Parathyroid adenoma (tissue), 2 donors: ENCODE measurements at regions not wholly inside any gene's neighbourhood (a gene's known extent, or its start where the extent isn't known, plus 50 kb on each side); places are given as distances from the start of the nearest gene placed in this dataset.

Experiments used
- H2AFZ ChIP-seq: fragments of 300-600 bp; sonication (generic); one replicate; pipeline ENCODE4 v1.7.0; 2017; ENCODE audit warnings: antibody characterized with exemption, mild to moderate bottlenecking
- H3K27ac ChIP-seq: fragments of 300-600 bp; sonication (generic); one replicate; pipeline ENCODE4 v1.7.0; 2017
- H3K27me3 ChIP-seq: fragments of 300-600 bp; sonication (generic); one replicate; pipeline ENCODE4 v1.7.0; 2017; ENCODE audit warnings: low read length; ENCODE audit not compliant: control insufficient read depth, insufficient read depth
- H3K36me3 ChIP-seq: fragments of 300-600 bp; sonication (generic); one replicate; pipeline ENCODE4 v1.7.0; 2017; ENCODE audit warnings: low read length; ENCODE audit not compliant: control insufficient read depth, insufficient read depth
- H3K4me1 ChIP-seq: fragments of 300-600 bp; sonication (generic); one replicate; pipeline ENCODE4 v1.7.0; 2017; ENCODE audit warnings: control low read depth
- H3K4me2 ChIP-seq: fragments of 300-600 bp; sonication (generic); one replicate; pipeline ENCODE4 v1.7.0; 2017; ENCODE audit warnings: low read length
- H3K4me3 ChIP-seq: fragments of 300-600 bp; sonication (generic); one replicate; pipeline ENCODE4 v1.7.0; 2017; ENCODE audit warnings: low read depth, low read length
- H3K79me2 ChIP-seq: fragments of 300-600 bp; sonication (generic); one replicate; pipeline ENCODE4 v1.7.0; 2017; ENCODE audit warnings: control low read depth
- H3K9ac ChIP-seq: fragments of 300-600 bp; sonication (generic); one replicate; pipeline ENCODE4 v1.7.0; 2017; ENCODE audit warnings: mild to moderate bottlenecking
- H3K9me3 ChIP-seq: fragments of 300-600 bp; sonication (generic); one replicate; pipeline ENCODE4 v1.7.0; 2017; ENCODE audit warnings: low read length; ENCODE audit not compliant: control insufficient read depth
- TF ChIP-seq, protein P1 (sequence below): fragments of 300-600 bp; sonication (generic); IDR thresholded peaks from one replicate; pipeline ENCODE4 v1.7.0; 2017; ENCODE audit warnings: antibody characterized with exemption, mild to moderate bottlenecking
- donor health status: primary hyperparathyroidism.

- Histone ChIP-seq H3K4me2 (no peak overlapping the region), H2AFZ (no peak overlapping the region), H3K36me3 (no peaks in the 10 kb centered on the region), H3K4me1 (no peaks in the 10 kb centered on the region), H3K9me3 (no peaks in the 10 kb centered on the region), H3K9ac (no peak overlapping the region), H3K27ac (no peak overlapping the region), H3K79me2 (no peaks in the 10 kb centered on the region), H3K27me3 (no peaks in the 10 kb centered on the region), H3K4me3 (no peak overlapping the region)
- TF ChIP-seq, protein P1, sequence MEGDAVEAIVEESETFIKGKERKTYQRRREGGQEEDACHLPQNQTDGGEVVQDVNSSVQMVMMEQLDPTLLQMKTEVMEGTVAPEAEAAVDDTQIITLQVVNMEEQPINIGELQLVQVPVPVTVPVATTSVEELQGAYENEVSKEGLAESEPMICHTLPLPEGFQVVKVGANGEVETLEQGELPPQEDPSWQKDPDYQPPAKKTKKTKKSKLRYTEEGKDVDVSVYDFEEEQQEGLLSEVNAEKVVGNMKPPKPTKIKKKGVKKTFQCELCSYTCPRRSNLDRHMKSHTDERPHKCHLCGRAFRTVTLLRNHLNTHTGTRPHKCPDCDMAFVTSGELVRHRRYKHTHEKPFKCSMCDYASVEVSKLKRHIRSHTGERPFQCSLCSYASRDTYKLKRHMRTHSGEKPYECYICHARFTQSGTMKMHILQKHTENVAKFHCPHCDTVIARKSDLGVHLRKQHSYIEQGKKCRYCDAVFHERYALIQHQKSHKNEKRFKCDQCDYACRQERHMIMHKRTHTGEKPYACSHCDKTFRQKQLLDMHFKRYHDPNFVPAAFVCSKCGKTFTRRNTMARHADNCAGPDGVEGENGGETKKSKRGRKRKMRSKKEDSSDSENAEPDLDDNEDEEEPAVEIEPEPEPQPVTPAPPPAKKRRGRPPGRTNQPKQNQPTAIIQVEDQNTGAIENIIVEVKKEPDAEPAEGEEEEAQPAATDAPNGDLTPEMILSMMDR, result no peak
Measured at GRCh38 chr11:45027312-45027711, 76.6 kb upstream of the TP53I11 start.

DNA sequence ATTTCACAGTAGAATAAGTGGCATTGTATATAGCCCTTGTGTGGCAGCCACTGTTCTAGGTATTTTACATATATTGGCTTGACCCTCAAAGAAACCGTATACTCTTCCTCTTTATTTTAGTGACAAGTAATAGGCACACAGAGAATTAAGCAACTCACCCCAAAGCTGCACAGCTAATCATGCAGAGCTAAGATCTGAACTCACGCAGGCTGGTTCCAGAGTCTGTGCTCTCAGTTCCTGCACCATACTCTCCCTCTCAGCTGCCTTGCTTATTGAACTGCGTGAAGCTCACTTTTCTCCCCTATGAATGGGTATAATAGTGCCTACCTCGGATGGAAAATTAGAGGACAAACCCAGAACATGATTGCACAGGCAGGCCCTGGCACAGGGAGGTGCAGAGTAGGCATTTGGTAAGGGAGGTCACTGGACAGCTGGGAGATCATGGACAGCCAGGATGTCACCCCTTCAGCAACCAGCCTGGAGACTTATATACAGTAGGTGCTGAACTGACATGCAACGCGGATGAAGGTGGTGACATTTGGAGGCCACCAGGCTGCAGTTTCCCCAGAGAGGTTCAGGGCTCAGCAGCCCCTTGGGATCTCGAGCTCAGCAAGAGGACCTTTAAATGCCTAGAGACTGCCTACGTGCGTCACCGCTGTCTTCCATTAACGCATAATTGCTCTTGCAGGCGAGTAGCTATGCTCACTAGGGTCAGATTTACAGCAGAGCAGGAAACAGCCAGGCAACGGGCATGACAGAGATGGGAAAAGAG lies 78.4 kb upstream of the TP53I11 start:
- Histone ChIP-seq H3K27ac (no peak overlapping the region), H3K4me3 (no peak overlapping the region), H3K79me2 (no peaks in the 10 kb centered on the region), H2AFZ (no peak overlapping the region), H3K9me3 (no peaks in the 10 kb centered on the region), H3K9ac (no peak overlapping the region), H3K4me1 (no peaks in the 10 kb centered on the region), H3K4me2 (no peak overlapping the region), H3K36me3 (no peaks in the 10 kb centered on the region), H3K27me3 (no peaks in the 10 kb centered on the region)
- TF ChIP-seq, protein P1, result no peak

- Histone ChIP-seq H3K27ac (no peak overlapping the region), H3K36me3 (no peaks in the 10 kb centered on the region), H3K4me2 (no peak overlapping the region), H3K79me2 (no peaks in the 10 kb centered on the region), H3K27me3 (no peaks in the 10 kb centered on the region), H2AFZ (no peak overlapping the region), H3K9me3 (no peaks in the 10 kb centered on the region), H3K4me3 (no peak overlapping the region), H3K4me1 (no peaks in the 10 kb centered on the region), H3K9ac (no peak overlapping the region)
- TF ChIP-seq, protein P1, result no peak
Measured at GRCh38 chr11:45030778-45031177, 80.1 kb upstream of the TP53I11 start.

GRCh38 chr11:45031912-45032519 lies 81.3 kb upstream of the TP53I11 start:
- Histone ChIP-seq H3K4me1 (no peaks in the 10 kb centered on the region), H2AFZ (no peak overlapping the region), H3K79me2 (no peaks in the 10 kb centered on the region), H3K9me3 (no peaks in the 10 kb centered on the region), H3K9ac (no peak overlapping the region), H3K27ac (no peak overlapping the region), H3K4me3 (no peak overlapping the region), H3K36me3 (no peaks in the 10 kb centered on the region), H3K27me3 (no peaks in the 10 kb centered on the region), H3K4me2 (no peak overlapping the region)
- TF ChIP-seq, protein P1, result no peak
